Activated T-helper 17 cell treated with anti-CD3 and anti-CD28 coated beads, Interleukin-2, amount 50 U/mL, for 72 hours (primary cell): ENCODE measurements at regions not wholly inside any gene's neighbourhood (a gene's known extent, or its start where the extent isn't known, plus 50 kb on each side); places are given as distances from the start of the nearest gene placed in this dataset.

Experiments
- ATAC-seq: fragments of 150-1000 bp; cut with Tn5 transposase; replicated peaks from 2 replicates; pipeline ENCODE4 v1.10.0; 2021; ENCODE audit warnings: mild to moderate bottlenecking, moderate library complexity
- H3K27ac Mint-ChIP-seq: one replicate; pipeline ENCODE4 v1.8.0; 2022; ENCODE audit warnings: mixed read lengths
- H3K27me3 Mint-ChIP-seq: one replicate; pipeline ENCODE4 v1.8.0; 2022; ENCODE audit warnings: mixed read lengths
- H3K36me3 Mint-ChIP-seq: one replicate; pipeline ENCODE4 v1.8.0; 2022; ENCODE audit warnings: low read depth, mild to moderate bottlenecking, mixed read lengths
- H3K4me1 Mint-ChIP-seq: one replicate; pipeline ENCODE4 v1.8.0; 2022; ENCODE audit warnings: mixed read lengths
- H3K4me3 Mint-ChIP-seq: one replicate; pipeline ENCODE4 v1.8.0; 2022; ENCODE audit warnings: mild to moderate bottlenecking, mixed read lengths
- H3K9me3 Mint-ChIP-seq: one replicate; pipeline ENCODE4 v1.8.0; 2022; ENCODE audit warnings: mixed read lengths

- H3K36me3 Mint-ChIP-seq: no peaks in the 10 kb centered on the region
- H3K27me3 Mint-ChIP-seq: peaks cover 6% of the 10 kb centered on the region
- H3K4me3 Mint-ChIP-seq: no peak overlapping the region
- no peak overlapping the region for H3K27ac Mint-ChIP-seq
- H3K9me3 Mint-ChIP-seq: peaks cover 4% of the 10 kb centered on the region
- no peaks in the 10 kb centered on the region for H3K4me1 Mint-ChIP-seq
- ATAC-seq: no peak
These were observed 164.5 kb upstream of the ZFHX3 start for GRCh38 chr16:73212431-73212830.

DNA sequence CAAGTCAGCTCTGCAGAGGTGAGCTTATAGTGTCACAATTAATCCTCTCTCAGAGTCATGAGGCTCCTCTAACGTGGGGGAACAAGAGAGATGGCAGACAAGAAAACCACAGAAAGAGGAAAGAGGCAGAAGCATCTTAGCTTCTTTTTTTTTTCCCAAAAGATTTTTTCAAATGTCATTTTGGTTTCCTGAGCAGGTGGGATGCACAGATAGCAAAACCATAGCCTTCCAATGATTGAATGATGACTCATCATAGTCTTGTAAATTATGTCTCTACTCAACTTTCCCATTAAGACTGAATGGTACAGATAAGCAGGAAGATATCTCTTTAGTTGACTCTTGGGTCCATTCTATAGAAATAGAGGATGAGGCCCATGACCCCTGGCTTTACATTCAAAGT is 162.8 kb upstream of the ZFHX3 start:
- no peak overlapping the region for H3K4me3 Mint-ChIP-seq
- H3K27ac Mint-ChIP-seq: no peak overlapping the region
- no peak for ATAC-seq
- no peaks in the 10 kb centered on the region for H3K9me3 Mint-ChIP-seq
- H3K36me3 Mint-ChIP-seq: no peaks in the 10 kb centered on the region
- H3K4me1 Mint-ChIP-seq: no peaks in the 10 kb centered on the region
- peaks cover 6% of the 10 kb centered on the region for H3K27me3 Mint-ChIP-seq

DNA sequence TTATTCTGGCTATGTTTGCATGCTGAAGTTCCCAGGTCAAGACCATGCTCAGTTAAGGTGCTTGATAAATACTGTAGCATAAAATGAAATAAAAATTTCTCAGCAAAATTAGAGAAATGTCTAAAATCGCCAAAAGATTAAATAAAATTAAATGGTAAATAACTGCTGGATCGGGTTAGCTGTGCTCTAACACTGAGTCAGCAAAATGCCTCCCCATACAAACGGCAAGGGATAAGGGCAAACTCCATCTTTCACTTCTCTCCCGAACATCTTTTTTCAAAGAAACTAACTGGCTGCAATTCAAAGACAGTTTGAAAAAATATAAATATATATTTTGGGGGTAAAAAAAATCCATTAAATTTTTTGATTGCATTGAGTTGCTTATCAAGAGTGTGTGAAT is 162.2 kb upstream of the ZFHX3 start:
- H3K4me1 Mint-ChIP-seq: no peaks in the 10 kb centered on the region
- H3K4me3 Mint-ChIP-seq: no peak overlapping the region
- H3K36me3 Mint-ChIP-seq: no peaks in the 10 kb centered on the region
- no peaks in the 10 kb centered on the region for H3K9me3 Mint-ChIP-seq
- H3K27me3 Mint-ChIP-seq: peaks cover 11% of the 10 kb centered on the region
- H3K27ac Mint-ChIP-seq: no peak overlapping the region
- no peak for ATAC-seq

DNA sequence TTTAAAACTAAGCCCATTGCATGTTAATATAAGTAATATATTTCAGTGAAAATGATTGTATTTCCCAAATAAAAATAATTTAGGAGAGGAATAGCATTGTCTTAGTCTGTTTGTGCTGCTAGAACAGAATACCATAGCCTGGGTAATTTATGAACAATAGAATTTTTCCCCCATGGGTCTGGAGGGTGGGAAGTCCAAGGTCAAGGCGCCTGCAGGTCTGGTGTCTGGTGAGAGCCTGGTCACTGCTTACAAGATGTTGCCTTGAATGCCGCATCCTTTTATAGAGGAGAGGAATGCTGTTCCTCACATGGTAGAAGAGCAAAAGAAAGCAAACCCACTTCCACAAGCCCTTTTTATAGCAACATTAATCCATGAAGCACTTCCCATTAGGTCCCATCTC is 161.3 kb upstream of the ZFHX3 start:
- no peaks in the 10 kb centered on the region for H3K9me3 Mint-ChIP-seq
- no peaks in the 10 kb centered on the region for H3K4me1 Mint-ChIP-seq
- H3K27me3 Mint-ChIP-seq: peaks cover 7% of the 10 kb centered on the region
- H3K27ac Mint-ChIP-seq: no peak overlapping the region
- H3K36me3 Mint-ChIP-seq: no peaks in the 10 kb centered on the region
- H3K4me3 Mint-ChIP-seq: no peak overlapping the region
- ATAC-seq: no peak

DNA sequence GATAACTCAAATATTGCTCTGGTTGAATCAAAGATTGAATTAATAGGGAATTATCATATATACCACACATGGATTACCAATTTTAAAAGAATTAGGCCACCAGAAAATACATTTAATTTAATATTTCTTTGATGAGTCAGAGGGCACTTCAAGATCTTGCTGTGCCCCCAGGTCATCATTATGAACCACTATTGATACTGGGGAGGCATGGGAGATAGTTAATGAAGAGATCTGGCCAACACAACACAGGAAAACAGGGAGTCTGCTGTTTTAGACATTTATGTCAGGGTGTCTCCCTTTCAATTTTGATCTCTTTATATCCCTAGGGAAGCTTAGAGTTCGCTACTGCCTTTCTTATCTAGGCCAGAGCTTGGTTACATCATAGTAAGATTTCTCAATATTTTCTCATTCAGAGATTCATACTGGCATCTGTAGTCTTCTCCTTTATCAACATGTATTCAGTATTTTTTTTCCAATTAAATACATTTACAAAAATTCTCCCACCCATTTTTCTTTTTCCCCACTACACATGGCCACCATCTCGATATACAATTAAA is 158.3 kb upstream of the ZFHX3 start:
- Mint-ChIP-seq H3K27ac (no peak overlapping the region), H3K36me3 (no peaks in the 10 kb centered on the region), H3K4me3 (no peak overlapping the region), H3K27me3 (peaks cover 13% of the 10 kb centered on the region), H3K9me3 (no peaks in the 10 kb centered on the region), H3K4me1 (no peaks in the 10 kb centered on the region)
- ATAC-seq: no peak

- no peak overlapping the region for H3K4me3 Mint-ChIP-seq
- H3K4me1 Mint-ChIP-seq: no peaks in the 10 kb centered on the region
- H3K27me3 Mint-ChIP-seq: peaks cover 13% of the 10 kb centered on the region
- no peaks in the 10 kb centered on the region for H3K9me3 Mint-ChIP-seq
- H3K36me3 Mint-ChIP-seq: no peaks in the 10 kb centered on the region
- ATAC-seq: no peak
- no peak overlapping the region for H3K27ac Mint-ChIP-seq
These were observed 157.4 kb upstream of the ZFHX3 start for GRCh38 chr16:73205153-73205886.

DNA sequence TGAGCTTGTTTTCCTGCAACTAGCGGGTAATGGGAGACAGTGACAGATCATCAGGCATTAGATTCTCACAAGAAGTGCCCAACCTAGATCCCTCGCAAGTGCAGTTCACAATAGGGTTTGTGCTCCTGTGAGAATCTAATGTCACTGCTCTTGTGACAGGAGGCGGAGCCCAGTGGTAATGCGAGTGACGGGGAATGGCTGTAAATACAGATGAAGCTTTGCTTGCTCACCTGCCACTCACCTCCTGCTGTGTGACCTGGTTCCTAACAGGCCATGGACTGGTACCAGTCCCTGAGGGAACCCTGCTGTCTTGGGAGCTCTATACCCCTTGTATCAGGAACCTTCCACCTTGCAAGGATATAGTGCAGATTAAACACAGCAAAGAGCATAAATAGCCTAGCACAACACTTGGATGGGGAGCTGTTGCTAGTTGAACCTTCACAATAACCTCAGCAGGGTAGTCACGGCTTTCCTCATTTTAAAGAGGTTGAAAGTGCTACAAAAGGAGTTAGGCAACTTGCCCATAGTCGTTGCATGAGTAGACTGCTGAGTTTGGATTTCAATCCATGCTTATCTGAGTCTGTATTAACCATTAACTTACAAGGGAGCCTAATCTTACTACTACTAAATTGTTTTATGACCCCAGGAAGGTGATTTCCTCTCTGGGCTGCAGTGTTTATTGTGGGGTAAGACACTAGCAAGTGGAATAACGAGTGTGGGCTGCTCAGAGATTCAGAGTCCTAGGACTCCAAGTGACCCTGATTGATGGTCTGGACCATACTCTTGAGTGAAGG is 156.6 kb upstream of the ZFHX3 start:
- peaks cover 13% of the 10 kb centered on the region for H3K27me3 Mint-ChIP-seq
- no peak for ATAC-seq
- H3K9me3 Mint-ChIP-seq: no peaks in the 10 kb centered on the region
- H3K4me1 Mint-ChIP-seq: no peaks in the 10 kb centered on the region
- no peak overlapping the region for H3K27ac Mint-ChIP-seq
- H3K36me3 Mint-ChIP-seq: no peaks in the 10 kb centered on the region
- no peak overlapping the region for H3K4me3 Mint-ChIP-seq

- no peak for ATAC-seq
- H3K9me3 Mint-ChIP-seq: no peaks in the 10 kb centered on the region
- peaks cover 13% of the 10 kb centered on the region for H3K27me3 Mint-ChIP-seq
- no peaks in the 10 kb centered on the region for H3K36me3 Mint-ChIP-seq
- H3K27ac Mint-ChIP-seq: no peak overlapping the region
- H3K4me1 Mint-ChIP-seq: no peaks in the 10 kb centered on the region
- H3K4me3 Mint-ChIP-seq: no peak overlapping the region
These were observed 154.3 kb upstream of the ZFHX3 start for GRCh38 chr16:73202161-73202729.

DNA sequence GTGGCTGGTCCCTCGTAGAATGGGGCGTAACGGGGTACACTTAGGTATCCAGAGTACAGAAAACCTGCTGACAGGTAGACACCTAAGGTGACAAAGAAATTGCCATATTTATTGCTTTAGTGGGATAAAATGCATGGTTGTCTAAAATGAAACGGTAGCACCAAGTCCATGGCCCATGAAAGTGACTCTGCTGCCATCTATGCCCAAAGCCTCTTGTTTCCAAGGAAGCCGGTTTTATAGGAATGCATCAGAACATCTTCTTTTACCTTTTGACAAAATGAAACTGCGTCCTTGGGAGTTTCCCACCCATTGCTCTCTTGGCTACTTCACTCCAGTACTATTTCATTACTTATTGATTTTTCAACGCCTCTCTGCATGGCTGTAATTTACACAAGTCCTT is 151.3 kb upstream of the ZFHX3 start:
- Mint-ChIP-seq H3K4me1 (no peaks in the 10 kb centered on the region), H3K4me3 (no peak overlapping the region), H3K27me3 (peaks cover 9% of the 10 kb centered on the region), H3K9me3 (no peaks in the 10 kb centered on the region), H3K36me3 (no peaks in the 10 kb centered on the region), H3K27ac (no peak overlapping the region)
- ATAC-seq: no peak

DNA sequence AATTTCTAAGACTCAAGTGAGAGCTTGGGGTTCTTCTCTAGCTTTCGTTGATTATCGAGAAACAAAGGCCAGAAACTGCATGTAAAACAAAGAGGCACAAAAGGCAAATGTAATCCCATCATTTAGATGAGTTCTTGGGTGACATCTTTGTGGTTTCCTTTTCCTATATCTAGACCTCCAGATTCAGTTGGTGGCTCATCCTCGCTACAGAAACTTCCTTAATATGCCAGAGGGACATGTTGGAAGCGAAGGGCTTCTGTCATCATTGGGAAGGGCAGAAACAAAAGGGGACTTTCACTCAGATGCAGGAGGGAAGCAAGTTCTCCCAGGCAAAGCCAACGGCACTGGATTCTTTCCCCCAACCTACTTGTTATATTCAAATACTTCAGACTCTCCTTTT is 150.6 kb upstream of the ZFHX3 start:
- no peak for ATAC-seq
- Mint-ChIP-seq H3K27ac (no peak overlapping the region), H3K9me3 (no peaks in the 10 kb centered on the region), H3K4me1 (no peaks in the 10 kb centered on the region), H3K4me3 (no peak overlapping the region), H3K27me3 (peaks cover 9% of the 10 kb centered on the region), H3K36me3 (no peaks in the 10 kb centered on the region)

DNA sequence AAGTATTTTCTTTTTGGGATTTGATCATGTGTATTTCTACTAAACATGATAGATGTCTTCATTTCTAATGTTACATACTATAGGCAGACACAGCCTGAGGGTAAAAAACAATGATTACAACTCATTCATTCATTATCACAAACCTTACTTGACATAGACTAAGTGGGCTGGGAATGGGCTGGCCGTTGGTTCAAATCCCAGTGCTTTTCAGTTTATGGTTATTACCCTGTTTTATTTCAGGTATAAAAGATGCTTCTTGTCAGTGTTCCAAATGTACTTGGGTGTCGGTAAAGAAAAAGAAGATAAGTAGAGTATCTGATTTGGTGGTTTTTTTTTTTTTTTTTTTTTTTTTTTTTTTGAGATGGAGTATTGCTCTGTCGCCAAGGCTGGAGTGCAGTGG is 149.7 kb upstream of the ZFHX3 start:
- no peak for ATAC-seq

GRCh38 chr16:73196670-73197069 is 148.7 kb upstream of the ZFHX3 start:
- ATAC-seq: peak; percentile 37
- H3K4me3 Mint-ChIP-seq: no peak overlapping the region
- no peak overlapping the region for H3K27ac Mint-ChIP-seq
- H3K4me1 Mint-ChIP-seq: no peaks in the 10 kb centered on the region
- H3K36me3 Mint-ChIP-seq: no peaks in the 10 kb centered on the region
- no peaks in the 10 kb centered on the region for H3K9me3 Mint-ChIP-seq
- no peaks in the 10 kb centered on the region for H3K27me3 Mint-ChIP-seq

More for the DNA sequence above, 149.7 kb upstream of the ZFHX3 start:
- no peaks in the 10 kb centered on the region for H3K9me3 Mint-ChIP-seq
- no peaks in the 10 kb centered on the region for H3K4me1 Mint-ChIP-seq
- no peak overlapping the region for H3K27ac Mint-ChIP-seq
- no peak overlapping the region for H3K4me3 Mint-ChIP-seq
- H3K36me3 Mint-ChIP-seq: no peaks in the 10 kb centered on the region
- H3K27me3 Mint-ChIP-seq: peaks cover 1% of the 10 kb centered on the region

- Mint-ChIP-seq H3K4me1 (no peaks in the 10 kb centered on the region), H3K27me3 (peaks cover 3% of the 10 kb centered on the region), H3K4me3 (no peak overlapping the region), H3K36me3 (no peaks in the 10 kb centered on the region), H3K27ac (no peak overlapping the region), H3K9me3 (no peaks in the 10 kb centered on the region)
- ATAC-seq: no peak
These were observed 145.5 kb upstream of the ZFHX3 start for GRCh38 chr16:73193464-73193863.

GRCh38 chr16:73192232-73192894 is 144.4 kb upstream of the ZFHX3 start:
- Mint-ChIP-seq H3K4me3 (no peak overlapping the region), H3K4me1 (no peaks in the 10 kb centered on the region), H3K27ac (no peak overlapping the region), H3K36me3 (no peaks in the 10 kb centered on the region), H3K27me3 (peaks cover 3% of the 10 kb centered on the region), H3K9me3 (no peaks in the 10 kb centered on the region)
- ATAC-seq: no peak
